Esophagus squamous epithelium (tissue), 4 donors: ENCODE measurements at regions not wholly inside any gene's neighbourhood (a gene's known extent, or its start where the extent isn't known, plus 50 kb on each side); places are given as distances from the start of the nearest gene placed in this dataset.

Source experiments
- POLR2A ChIP-seq, 4 donors: fragments of 450-650 bp; IDR thresholded peaks; one replicate each; pipeline ENCODE4 v1.6.1; 2017; ENCODE audit warnings: antibody characterized with exemption in 4 of 4, mild to moderate bottlenecking in 4 of 4, moderate library complexity in 3 of 4
- TF ChIP-seq, protein P1 (sequence below), 6 experiments: fragments of 450-650 bp in 4 of 6; fragments of 200-600 bp in 2 of 6; sonication (generic) in 2 of 6; IDR thresholded peaks; one replicate each; pipeline ENCODE4 v1.5.1; 2016 to 2019; ENCODE audit warnings: antibody characterized with exemption in 6 of 6, mild to moderate bottlenecking in 4 of 6, moderate library complexity in 4 of 6

DNA sequence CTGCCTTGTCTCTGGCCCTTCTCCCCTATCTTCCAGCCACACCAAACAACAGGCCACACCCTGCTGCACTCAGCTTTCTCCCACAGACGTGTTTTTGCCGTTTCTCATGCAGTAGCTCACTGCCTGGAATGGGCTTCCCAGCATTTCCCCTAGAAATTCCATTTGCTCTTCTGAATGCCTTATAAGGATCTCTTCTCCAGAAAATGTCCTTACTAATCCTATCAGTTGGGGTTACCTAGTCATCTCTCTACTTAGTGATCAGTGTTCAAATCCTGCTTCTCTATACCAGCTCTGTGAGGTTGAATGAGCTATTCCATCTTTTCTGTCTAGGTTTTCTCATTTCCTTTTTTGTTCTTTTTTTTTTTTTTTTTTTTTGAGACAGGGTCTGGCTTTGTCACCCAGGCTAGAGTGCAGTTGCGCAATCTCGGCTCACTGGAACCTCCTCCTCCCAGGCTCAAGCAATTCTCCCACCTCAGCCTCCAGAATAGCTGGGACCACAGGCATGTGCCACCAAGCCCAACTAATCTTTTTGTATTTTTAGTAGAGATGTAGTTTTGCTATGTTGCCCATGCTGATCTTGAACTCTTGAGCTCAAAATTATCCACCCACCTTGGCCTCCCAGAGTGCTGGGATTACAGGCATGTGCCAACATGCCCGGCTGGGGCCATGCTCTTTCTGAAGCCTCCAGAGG, 98.2 kb upstream of the CHD2 start:
- TF ChIP-seq POLR2A (IDR thresholded peaks at IDR 0.05): no peak
- TF ChIP-seq, protein P1, sequence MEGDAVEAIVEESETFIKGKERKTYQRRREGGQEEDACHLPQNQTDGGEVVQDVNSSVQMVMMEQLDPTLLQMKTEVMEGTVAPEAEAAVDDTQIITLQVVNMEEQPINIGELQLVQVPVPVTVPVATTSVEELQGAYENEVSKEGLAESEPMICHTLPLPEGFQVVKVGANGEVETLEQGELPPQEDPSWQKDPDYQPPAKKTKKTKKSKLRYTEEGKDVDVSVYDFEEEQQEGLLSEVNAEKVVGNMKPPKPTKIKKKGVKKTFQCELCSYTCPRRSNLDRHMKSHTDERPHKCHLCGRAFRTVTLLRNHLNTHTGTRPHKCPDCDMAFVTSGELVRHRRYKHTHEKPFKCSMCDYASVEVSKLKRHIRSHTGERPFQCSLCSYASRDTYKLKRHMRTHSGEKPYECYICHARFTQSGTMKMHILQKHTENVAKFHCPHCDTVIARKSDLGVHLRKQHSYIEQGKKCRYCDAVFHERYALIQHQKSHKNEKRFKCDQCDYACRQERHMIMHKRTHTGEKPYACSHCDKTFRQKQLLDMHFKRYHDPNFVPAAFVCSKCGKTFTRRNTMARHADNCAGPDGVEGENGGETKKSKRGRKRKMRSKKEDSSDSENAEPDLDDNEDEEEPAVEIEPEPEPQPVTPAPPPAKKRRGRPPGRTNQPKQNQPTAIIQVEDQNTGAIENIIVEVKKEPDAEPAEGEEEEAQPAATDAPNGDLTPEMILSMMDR (IDR thresholded peaks at IDR 0.05): no peak
